MM.1S (cell line): ENCODE measurements at regions not wholly inside any gene's neighbourhood (a gene's known extent, or its start where the extent isn't known, plus 50 kb on each side); places are given as distances from the start of the nearest gene placed in this dataset.

Experiments used
- CTCF ChIP-seq: fragments of 300-600 bp; sonication (generic); IDR thresholded peaks from 2 replicates; pipeline ENCODE4 v1.5.1; 2016; ENCODE audit warnings: antibody characterized with exemption, low read length, mixed read lengths
- EZH2phosphoT487 ChIP-seq: fragments of 300-600 bp; sonication (generic); IDR thresholded peaks from 2 replicates; pipeline ENCODE4 v1.6.1; 2018; ENCODE audit warnings: antibody characterized with exemption, low read length

- TF ChIP-seq CTCF, result no peak
- no peak for TF ChIP-seq EZH2phosphoT487
Measured at GRCh38 chr2:6412533-6413091, 453.1 kb downstream of the CMPK2 start.
